Colonic mucosa (tissue), 4 donors: ENCODE measurements at regions not wholly inside any gene's neighbourhood (a gene's known extent, or its start where the extent isn't known, plus 50 kb on each side); places are given as distances from the start of the nearest gene placed in this dataset.

Experiments
- DNase-seq: peaks from one replicate; pipeline ENCODE4 v3.0.0-alpha.2; 2020
- H3K27ac ChIP-seq: fragments of 200-600 bp; one replicate; pipeline ENCODE4 v1.8.0; 2021
- H3K27me3 ChIP-seq: fragments of 200-600 bp; one replicate; pipeline ENCODE4 v1.8.0; 2021
- H3K36me3 ChIP-seq: fragments of 200-600 bp; one replicate; pipeline ENCODE4 v1.8.0; 2021
- H3K4me1 ChIP-seq: fragments of 200-600 bp; one replicate; pipeline ENCODE4 v1.8.0; 2021; ENCODE audit warnings: mild to moderate bottlenecking
- H3K4me3 ChIP-seq: fragments of 200-600 bp; one replicate; pipeline ENCODE4 v1.8.0; 2021
- H3K9ac ChIP-seq, 2 donors: one replicate each; pipeline ENCODE4 v1.7.0; 2013; ENCODE audit warnings: control low read depth in 2 of 2, low read depth in 2 of 2, low read length in 2 of 2
- H3K9me3 ChIP-seq: fragments of 200-600 bp; one replicate; pipeline ENCODE4 v1.8.0; 2021
- CTCF ChIP-seq: fragments of 200-600 bp; IDR thresholded peaks from one replicate; pipeline ENCODE4 v1.8.0; 2022; ENCODE audit warnings: antibody characterized with exemption, mild to moderate bottlenecking
- intact Hi-C: fragments of 100-400 bp; cut with DNase I; formaldehyde crosslinking; loops from one replicate; pipeline ENCODE4 v1.14.1; 2022
- donor health status: healthy.
- donor health status: DM: no; HTN: no; CAD: no.
- donor health status: DM: no; HTN: no; CAD: no.

- H3K4me3 ChIP-seq: no peak overlapping the region
- no peak overlapping the region for H3K27ac ChIP-seq
- no peaks in the 10 kb centered on the region for H3K36me3 ChIP-seq
- no peaks in the 10 kb centered on the region for H3K27me3 ChIP-seq
- DNase-seq: no peak
- intact Hi-C loops: no loop called here
- no peak overlapping the region for H3K9ac ChIP-seq
- no peaks in the 10 kb centered on the region for H3K9me3 ChIP-seq
- no peak for TF ChIP-seq CTCF
- no peaks in the 10 kb centered on the region for H3K4me1 ChIP-seq
These were observed 80.0 kb upstream of the TENM3 start for GRCh38 chr4:182163180-182163579.

- Histone ChIP-seq H3K9me3 (no peaks in the 10 kb centered on the region), H3K4me3 (no peak overlapping the region), H3K9ac (no peak overlapping the region), H3K27ac (no peak overlapping the region), H3K36me3 (no peaks in the 10 kb centered on the region), H3K4me1 (no peaks in the 10 kb centered on the region), H3K27me3 (no peaks in the 10 kb centered on the region)
- no peak for TF ChIP-seq CTCF
- DNase-seq: no peak
- intact Hi-C loops: no loop called here
These were observed 73.6 kb upstream of the TENM3 start for GRCh38 chr4:182169572-182169971.

GRCh38 chr4:182169987-182170386 lies 73.2 kb upstream of the TENM3 start:
- DNase-seq: no peak
- no peaks in the 10 kb centered on the region for H3K36me3 ChIP-seq
- no peaks in the 10 kb centered on the region for H3K4me1 ChIP-seq
- intact Hi-C loops: no loop called here
- no peak overlapping the region for H3K27ac ChIP-seq
- no peak for TF ChIP-seq CTCF
- no peak overlapping the region for H3K4me3 ChIP-seq
- no peaks in the 10 kb centered on the region for H3K27me3 ChIP-seq
- H3K9ac ChIP-seq: no peak overlapping the region
- H3K9me3 ChIP-seq: no peaks in the 10 kb centered on the region

- Histone ChIP-seq H3K4me3 (no peak overlapping the region), H3K27ac (no peak overlapping the region), H3K9me3 (no peaks in the 10 kb centered on the region), H3K36me3 (no peaks in the 10 kb centered on the region), H3K9ac (no peak overlapping the region), H3K4me1 (no peaks in the 10 kb centered on the region), H3K27me3 (no peaks in the 10 kb centered on the region)
- no peak for TF ChIP-seq CTCF
- intact Hi-C loops: no loop called here
- no peak for DNase-seq
These were observed 72.7 kb upstream of the TENM3 start for GRCh38 chr4:182170417-182170935.

- no peak for TF ChIP-seq CTCF
- Histone ChIP-seq H3K36me3 (no peaks in the 10 kb centered on the region), H3K9me3 (no peaks in the 10 kb centered on the region), H3K27me3 (no peaks in the 10 kb centered on the region), H3K4me3 (no peak overlapping the region), H3K9ac (no peak overlapping the region), H3K27ac (no peak overlapping the region), H3K4me1 (no peaks in the 10 kb centered on the region)
- intact Hi-C loops: no loop called here
- DNase-seq: no peak
These were observed 68.2 kb upstream of the TENM3 start for GRCh38 chr4:182174979-182175378.
